ENCODE measurements at regions not wholly inside any gene's neighbourhood (a gene's known extent, or its start where the extent isn't known, plus 50 kb on each side); places are given as distances from the start of the nearest gene placed in this dataset.
"Not testable (repeated sequence)": the region's sequence is repeated elsewhere in the genome, so short reads cannot be mapped to it uniquely, and the experiment has no call there.

DNA sequence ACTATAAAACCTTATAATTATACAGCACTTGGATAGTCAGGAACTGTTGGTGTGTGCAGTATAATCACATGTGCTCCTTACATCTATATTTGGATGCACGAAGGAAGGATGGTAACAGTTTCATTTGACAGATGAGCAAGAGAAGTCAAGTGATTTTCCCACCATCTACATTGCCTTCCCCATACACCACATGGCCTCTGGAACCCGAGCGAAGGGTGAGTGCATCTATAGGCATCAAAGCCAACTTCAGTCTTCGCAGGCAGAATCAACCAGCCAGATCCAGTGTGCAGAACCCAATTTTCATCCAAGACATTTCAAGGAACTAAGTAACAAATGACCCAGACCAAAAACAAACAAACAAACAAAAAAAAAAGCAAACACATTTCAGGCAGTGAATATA is 85.1 kb upstream of the BLID start:
- DNase-seq (ENCODE audit: low spot score) = no peak
- peak overlapping the region in 1 of 2 donors; percentile 21 for H3K27ac ChIP-seq
- H3K4me1 ChIP-seq = peaks cover 0 to 16% of the 10 kb centered on the region in 2 donors

DNA sequence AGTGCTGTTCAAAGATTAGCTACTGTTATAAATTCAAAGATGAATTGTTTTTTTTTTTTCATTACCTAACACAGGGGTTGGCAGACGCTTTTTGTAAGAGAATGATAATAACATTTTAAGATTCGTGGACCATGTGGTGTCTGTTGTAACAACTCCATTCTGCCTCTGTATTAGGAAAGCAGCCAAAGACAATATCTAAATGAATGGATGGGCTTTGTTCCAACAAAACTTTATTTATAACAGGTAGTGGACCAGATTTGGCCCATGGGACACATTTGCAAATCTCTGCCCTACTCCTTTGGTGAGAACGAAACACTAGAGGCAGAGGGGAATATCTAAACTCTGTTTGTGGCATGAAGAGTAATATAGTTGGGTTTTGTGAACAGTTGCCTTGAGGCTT is 83.6 kb upstream of the BLID start:
- no peaks in the 10 kb centered on the region for H3K27me3 ChIP-seq
- TF ChIP-seq, protein P1, sequence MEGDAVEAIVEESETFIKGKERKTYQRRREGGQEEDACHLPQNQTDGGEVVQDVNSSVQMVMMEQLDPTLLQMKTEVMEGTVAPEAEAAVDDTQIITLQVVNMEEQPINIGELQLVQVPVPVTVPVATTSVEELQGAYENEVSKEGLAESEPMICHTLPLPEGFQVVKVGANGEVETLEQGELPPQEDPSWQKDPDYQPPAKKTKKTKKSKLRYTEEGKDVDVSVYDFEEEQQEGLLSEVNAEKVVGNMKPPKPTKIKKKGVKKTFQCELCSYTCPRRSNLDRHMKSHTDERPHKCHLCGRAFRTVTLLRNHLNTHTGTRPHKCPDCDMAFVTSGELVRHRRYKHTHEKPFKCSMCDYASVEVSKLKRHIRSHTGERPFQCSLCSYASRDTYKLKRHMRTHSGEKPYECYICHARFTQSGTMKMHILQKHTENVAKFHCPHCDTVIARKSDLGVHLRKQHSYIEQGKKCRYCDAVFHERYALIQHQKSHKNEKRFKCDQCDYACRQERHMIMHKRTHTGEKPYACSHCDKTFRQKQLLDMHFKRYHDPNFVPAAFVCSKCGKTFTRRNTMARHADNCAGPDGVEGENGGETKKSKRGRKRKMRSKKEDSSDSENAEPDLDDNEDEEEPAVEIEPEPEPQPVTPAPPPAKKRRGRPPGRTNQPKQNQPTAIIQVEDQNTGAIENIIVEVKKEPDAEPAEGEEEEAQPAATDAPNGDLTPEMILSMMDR (IDR thresholded peaks at IDR 0.05) = no peak
- H3K36me3 ChIP-seq = no peaks in the 10 kb centered on the region
- no peak overlapping the region for H3K27ac ChIP-seq
- no peaks in the 10 kb centered on the region for H3K9me3 ChIP-seq
- no peak for DNase-seq (ENCODE audit: low spot score)
- H3K4me3 ChIP-seq = no peak overlapping the region
- peaks cover 0 to 16% of the 10 kb centered on the region in 2 donors for H3K4me1 ChIP-seq

More for the DNA sequence above, 85.1 kb upstream of the BLID start:
- TF ChIP-seq, protein P1 (IDR thresholded peaks at IDR 0.05) = no peak
- H3K27me3 ChIP-seq = no peaks in the 10 kb centered on the region
- no peaks in the 10 kb centered on the region for H3K36me3 ChIP-seq
- peak overlapping the region in 1 of 2 donors; percentile 9 for H3K4me3 ChIP-seq
- no peaks in the 10 kb centered on the region for H3K9me3 ChIP-seq

- Histone ChIP-seq H3K9me3 (no peaks in the 10 kb centered on the region), H3K36me3 (no peaks in the 10 kb centered on the region), H3K4me1 (peaks cover 0 to 16% of the 10 kb centered on the region in 2 donors), H3K27me3 (no peaks in the 10 kb centered on the region), H3K4me3 (no peak overlapping the region), H3K27ac (peak overlapping the region; percentile 7 to 55)
- no peak for DNase-seq (ENCODE audit: low spot score)
- TF ChIP-seq, protein P1 (IDR thresholded peaks at IDR 0.05) = no peak
These were observed 82.4 kb upstream of the BLID start for GRCh38 chr11:122198291-122198983.

- no peak overlapping the region for H3K4me3 ChIP-seq
- DNase-seq (ENCODE audit: low spot score) = peak; percentile 87
- H3K9me3 ChIP-seq = no peaks in the 10 kb centered on the region
- H3K4me1 ChIP-seq = peaks cover 0 to 6% of the 10 kb centered on the region in 2 donors
- H3K27ac ChIP-seq = peak overlapping the region; percentile 7 to 55
- no peaks in the 10 kb centered on the region for H3K27me3 ChIP-seq
- TF ChIP-seq, protein P1 (IDR thresholded peaks at IDR 0.05) = no peak
- no peaks in the 10 kb centered on the region for H3K36me3 ChIP-seq
These were observed 81.3 kb upstream of the BLID start for GRCh38 chr11:122197066-122197987.

DNA sequence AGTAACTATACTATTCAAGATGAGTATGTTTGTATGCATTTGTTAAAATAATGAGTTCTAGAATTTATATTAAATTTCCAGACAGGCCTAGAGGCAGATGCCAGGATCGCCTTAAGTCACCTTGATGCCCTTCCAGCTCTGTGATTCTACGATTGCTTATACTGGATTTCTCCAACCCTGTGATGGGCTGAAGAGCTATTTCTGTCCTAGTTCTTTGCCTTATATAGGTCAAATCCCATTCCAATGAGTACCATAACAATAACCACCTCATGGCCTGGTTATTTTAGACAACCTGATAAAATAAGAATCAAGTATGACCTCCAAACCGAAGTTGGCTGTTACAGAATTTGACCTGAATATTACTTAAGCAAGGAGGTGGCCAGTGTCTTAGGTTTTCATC is 79.8 kb upstream of the BLID start:
- H3K4me3 ChIP-seq = no peak overlapping the region
- no peaks in the 10 kb centered on the region for H3K27me3 ChIP-seq
- H3K27ac ChIP-seq = peak overlapping the region in 1 of 2 donors; percentile 0
- H3K9me3 ChIP-seq = no peaks in the 10 kb centered on the region
- DNase-seq (ENCODE audit: low spot score) = no peak
- no peaks in the 10 kb centered on the region for H3K36me3 ChIP-seq
- TF ChIP-seq, protein P1 (IDR thresholded peaks at IDR 0.05) = no peak
- peaks cover 0 to 6% of the 10 kb centered on the region in 2 donors for H3K4me1 ChIP-seq

GRCh38 chr11:122193881-122194480 is 78.0 kb upstream of the BLID start:
- H3K4me1 ChIP-seq; H3K9me3 ChIP-seq; H3K27me3 ChIP-seq; H3K4me3 ChIP-seq; H3K36me3 ChIP-seq; DNase-seq (ENCODE audit: low spot score): not testable (repeated sequence)
- H3K27ac ChIP-seq = peak overlapping the region in 1 of 2 donors; percentile 37
